Stimulated activated CD4-positive, alpha-beta T cell treated with anti-CD3 and anti-CD28 coated beads, Interleukin-4, amount 100 ng/mL, for 48 hours (primary cell): ENCODE measurements at regions not wholly inside any gene's neighbourhood (a gene's known extent, or its start where the extent isn't known, plus 50 kb on each side); places are given as distances from the start of the nearest gene placed in this dataset.

Experiments used
- DNase-seq, 2 donors: peaks; one replicate each; pipeline ENCODE4 v3.0.0-alpha.2; 2020; ENCODE audit warnings: low read depth in 2 of 2

DNA sequence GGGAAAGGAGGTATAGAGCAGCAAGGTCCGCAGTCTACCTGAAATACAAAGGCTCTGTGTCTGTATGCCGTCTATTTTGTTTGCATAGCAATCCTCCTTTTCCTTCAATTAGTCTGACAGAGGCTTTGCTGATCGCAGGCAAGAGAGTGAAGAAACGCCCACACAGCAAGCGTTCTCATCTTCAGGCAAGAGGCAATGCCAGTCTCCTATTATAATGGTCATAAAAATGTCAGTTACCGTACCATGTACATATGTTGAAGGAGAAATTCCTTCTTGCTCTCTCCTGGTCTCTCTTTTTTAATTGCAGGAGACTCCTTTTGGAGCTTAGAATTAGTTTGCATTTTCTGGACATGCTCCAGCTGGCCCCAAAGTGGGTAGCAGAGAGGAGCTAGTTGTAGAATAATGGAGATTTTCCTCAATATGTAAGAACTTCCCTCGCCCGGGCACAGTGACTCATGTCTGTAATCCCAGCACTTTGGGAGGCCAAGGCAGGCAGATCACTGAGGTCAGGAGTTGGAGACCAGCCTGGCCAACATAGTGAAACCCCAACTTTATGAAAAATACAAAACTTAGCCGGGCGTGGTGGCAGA is 139.5 kb downstream of the PFKFB3 start:
- DNase-seq: no peak

DNA sequence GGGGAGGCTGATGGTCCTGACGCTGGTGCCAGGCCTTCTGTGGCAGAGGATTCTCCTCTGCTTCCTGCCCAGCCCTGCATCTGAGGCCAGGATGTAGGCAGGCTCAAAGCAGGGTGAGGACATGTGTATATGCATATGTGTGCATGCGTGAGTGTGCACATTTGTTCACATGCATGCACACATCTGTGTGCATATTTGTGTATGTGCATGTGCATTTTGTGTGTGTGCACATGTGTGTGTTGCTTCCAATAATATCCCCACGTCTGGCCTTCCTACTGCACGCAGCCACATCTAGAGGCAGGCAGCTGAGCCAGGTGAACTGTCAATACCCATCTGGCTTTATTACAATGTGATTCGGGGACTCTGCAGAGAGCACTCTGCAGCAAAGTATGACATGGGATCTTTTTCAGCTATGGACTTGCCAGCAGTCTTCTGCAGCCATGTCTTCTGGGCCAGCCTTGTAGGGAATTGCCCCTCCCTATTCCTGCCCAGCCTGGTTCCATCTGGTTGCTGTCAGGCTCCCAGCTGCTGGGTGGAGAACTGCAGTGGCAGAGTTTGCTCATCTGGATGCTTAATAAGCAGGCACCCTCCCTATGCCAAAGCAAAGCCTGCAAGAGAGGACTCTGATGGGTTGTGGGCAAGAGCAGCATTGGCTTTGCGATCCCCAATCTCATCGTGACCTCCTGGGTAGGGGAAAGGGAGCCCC is 140.7 kb downstream of the PFKFB3 start:
- DNase-seq: no peak

DNA sequence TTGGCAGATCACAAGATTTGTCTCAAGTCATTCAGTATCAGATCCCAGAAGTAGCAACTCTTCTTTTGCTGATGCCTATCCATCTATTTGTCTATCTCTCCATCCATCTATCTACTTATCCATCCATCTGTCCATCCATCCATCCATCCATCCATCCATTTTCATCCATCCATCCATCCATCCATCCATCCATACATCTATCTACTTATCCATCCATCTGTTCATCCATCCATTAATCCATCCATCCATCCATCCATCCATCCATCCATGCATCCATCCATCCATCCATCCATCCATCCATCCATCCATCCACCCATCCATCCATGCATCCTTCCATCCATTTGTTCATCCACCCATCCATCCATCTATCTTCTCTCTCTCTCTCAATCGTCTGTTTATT is 142.7 kb downstream of the PFKFB3 start:
- DNase-seq: no peak

GRCh38 chr10:6346631-6347030 is 143.9 kb downstream of the PFKFB3 start:
- no peak for DNase-seq

DNA sequence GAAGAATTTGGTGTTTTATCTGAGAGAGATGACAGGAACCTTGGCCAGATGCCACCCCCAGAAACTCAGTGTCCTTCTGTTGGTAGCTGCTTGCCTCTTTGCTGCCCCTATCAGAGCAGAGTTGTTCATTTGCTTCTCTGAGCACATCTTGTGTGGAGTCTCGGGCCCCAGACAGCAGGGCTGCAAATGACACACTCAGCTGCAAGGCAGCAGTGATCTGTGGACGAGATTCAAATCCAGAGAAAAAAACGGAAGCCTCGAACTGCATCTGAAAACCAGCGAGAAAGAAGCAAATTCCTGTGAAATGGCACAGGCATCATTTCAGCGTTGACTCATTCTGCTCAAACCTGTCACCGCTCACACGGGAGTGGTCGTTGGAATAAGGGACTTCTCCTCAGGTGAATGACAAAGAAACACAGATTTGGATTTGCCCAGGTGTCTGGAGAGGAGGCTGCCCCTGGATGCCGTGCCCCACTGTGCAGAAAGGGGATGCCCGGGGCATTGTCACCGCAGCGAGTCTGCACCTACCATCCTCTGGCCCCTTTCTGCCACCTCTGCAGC is 144.7 kb downstream of the PFKFB3 start:
- peak; percentile 52 for DNase-seq

DNA sequence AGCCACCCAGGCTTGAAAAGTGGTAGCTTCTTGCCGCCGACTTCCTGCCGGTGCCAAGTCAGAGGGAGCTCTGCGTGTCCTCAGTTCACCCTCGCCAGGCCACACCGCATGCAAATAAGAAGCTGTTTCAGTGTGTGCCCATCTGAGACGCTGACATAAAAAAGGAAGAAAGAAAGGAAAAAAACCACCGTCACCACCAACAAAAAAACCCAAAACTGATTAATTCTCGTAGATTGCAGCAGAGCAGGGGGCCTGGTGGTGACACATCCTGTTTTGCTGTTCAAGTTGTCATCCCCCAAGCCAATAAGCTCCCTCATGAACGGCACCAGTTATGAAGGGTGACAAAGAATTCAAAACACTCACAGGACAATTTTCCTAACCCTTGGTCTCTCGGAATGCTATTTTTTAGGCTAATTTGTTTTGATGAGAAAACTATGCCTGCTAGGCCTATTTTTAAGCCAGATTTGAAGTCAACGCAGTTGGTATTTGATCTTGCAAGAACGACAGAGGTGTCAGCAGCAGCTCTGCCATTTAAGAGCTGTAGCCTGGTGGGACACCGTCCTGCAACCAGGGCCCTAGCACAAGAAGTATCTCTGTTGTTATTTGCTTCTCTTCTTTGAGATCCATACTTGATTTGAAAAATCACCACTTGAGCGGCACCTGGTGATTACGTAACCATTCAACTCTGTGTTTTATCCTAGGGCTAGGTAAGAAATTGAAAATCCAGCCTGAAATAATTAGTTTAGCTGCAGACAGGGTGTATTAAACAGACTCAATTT is 145.6 kb downstream of the PFKFB3 start:
- DNase-seq: peak; percentile 64 to 78

DNA sequence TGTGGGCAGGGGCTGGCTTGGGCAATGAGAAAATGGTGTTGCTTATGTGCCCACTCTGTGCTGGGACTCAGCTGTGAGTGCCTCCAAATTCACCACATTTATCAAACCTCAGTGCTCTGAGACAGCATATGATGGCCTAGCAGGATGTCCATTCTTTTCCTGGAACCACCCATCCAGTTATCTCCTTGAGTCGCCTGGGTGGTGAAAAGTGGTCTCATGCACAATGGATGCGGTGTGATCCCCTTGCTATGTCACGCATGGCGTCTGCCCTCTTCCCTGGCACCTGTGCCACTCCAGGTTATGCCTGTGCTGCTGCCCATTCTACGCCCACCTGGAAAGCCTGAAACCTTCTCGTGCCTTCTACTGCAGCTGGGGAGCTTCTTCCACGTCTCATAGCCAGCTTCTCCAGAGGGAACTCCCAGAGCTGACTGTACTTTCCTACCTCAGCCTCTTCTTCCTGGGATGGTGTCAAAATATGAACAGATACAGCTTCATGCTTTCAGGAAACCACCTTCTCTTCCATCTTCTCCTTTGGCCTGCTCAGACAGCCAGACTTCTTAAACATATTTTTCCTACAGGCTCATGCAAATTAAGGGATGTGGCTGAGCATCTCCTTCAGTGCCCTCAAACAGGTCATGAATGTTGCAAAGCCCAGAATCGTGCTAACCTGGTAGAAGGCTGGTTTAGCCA is 147.3 kb downstream of the PFKFB3 start:
- no peak for DNase-seq

GRCh38 chr10:6350609-6351008 is 147.9 kb downstream of the PFKFB3 start:
- DNase-seq: no peak

DNA sequence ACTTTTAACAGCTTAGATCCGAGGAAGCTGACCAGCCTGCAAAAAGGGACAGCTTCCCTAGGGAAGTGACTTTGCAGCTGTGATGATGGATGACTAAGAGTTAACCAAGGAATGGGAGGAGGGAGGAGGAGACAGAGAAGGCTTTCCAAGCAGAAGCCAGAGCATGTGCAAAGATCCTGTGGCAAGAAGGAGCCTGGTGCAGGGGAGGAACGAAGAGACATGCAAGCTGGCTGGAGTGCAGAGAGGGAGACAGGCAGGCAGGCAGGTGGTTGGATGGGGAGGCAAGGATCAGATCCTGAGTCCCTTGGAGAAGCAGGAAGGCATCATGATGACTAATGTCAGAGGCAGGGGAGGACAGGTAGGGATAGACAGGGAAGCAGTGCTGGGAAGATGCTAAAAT is 148.8 kb downstream of the PFKFB3 start:
- no peak for DNase-seq

DNA sequence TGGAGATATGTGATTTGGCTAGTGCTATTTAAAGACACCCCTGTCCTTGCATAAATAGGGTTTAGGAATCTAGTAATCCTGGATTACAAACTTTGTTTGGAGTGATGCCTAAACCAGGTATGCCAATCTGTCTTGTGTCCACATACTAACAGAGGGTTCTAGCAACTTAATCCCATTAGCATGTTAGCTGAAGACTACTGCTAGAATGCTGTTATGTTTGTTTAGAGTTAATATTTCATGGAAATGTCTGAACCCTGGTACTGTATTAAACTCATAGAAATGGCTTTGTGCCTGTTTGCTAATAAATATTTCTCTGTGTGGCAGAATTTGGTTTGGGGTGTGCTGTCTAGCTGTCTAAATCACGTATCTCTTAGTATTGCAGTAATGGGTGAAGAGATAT is 150.8 kb downstream of the PFKFB3 start:
- DNase-seq: no peak

DNA sequence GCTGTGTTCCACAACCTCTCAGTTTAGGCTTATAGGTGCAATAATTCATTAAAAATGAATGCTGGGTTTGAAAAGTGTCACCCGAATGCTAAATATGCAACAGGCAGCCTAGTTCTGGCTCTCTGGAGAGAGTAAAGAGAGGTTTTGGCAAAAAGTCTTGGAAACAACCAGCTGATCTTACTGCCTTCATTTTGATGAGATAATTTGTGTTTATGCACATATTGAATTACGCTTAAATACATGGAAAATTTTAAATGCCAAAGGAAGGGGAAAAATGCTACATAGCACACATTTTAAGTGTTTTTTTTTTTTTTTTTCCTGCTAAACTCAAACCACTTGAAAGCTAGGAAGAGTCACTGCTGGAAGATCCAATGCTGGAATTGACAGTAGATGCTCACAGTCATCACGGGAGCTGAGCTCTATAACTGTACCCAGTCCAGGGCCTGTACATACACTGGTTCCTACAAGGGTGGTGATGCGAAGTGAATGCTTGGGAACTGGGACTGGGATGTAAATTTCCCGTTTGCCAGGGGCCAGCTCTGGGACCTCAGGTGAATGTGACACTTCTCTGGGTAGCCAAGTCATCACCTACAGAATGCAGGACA is 151.5 kb downstream of the PFKFB3 start:
- no peak for DNase-seq

DNA sequence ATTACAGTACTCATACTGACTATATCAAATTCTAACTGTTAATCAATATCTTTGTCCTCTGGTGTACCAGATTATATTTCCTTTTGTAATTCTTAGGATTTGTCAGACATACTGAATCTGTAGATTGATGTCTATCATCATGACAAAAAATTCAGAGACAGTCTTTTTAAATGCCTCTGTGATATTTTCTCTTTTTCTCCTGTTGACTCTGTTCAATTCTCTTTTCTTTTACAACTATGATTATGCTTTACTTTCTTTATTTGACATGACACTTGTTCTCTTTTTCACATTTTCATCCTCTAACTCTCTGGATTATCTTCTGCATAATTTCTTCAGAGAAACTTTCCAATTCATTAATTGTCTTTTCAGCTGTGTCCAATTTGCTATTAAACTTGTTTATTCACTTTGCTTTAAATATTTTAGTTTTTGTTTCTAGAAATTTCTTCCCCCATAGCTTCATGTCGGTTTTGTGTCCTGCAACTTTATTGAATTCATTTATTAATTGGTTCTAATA is 153.6 kb downstream of the PFKFB3 start:
- no peak for DNase-seq

DNA sequence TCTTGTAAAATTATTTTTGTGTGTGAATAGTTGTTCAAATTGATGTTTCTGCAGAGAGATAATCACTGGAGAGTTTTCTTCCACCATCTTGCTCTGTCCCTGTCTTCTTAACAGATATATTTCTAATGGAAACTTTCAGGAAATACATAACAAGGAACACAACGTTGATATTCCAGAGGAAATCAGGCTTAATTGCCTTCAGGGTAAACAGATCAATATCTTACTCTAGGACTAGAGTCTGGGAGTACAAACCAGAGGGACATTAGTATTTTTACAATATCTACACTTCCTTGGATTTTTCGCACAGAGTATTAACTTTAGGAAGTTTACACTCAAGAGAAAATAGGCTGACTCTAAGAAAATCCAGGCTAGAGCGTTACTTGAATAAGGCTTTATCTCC is 159.1 kb downstream of the PFKFB3 start:
- DNase-seq: no peak

DNA sequence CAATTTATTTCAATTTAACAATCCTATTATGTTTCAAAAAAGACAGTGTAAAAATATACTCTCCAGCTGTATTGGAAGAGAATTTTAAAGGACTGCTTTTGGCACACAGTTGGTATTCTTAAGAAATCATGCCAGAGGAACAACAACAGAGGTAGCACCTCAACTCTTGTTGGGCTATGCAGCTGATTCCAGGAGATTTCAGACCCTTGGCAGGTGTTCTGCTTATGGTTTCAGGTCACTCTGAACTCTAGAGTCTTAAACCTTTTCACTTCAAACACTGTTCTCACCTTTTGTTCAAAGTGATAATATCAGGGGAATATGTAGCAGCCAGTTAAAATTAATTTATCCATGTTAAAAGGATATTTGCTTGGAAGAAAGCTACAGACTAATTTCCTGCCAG is 160.1 kb downstream of the PFKFB3 start:
- DNase-seq: no peak

DNA sequence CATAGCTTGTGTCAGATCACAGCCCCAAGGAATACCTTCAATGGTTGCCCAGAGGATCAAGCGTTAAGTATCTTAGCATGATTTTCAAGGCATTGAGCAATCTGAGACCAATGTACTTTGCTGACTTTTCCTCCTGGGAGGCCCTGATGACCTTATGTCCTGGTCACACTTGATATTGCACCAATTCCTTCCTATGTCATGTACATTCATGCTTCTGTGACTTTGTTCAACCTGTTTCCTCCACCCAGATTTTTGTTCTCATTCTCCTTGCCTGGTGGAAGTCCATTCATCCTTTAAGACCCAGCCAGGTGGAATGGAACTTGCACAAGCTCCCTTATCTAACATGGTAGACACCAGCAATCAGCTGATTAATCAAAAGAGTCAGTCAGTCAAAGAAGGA is 160.8 kb downstream of the PFKFB3 start:
- DNase-seq: no peak

GRCh38 chr10:6364283-6364682 is 161.6 kb downstream of the PFKFB3 start:
- DNase-seq: no peak

GRCh38 chr10:6364893-6365292 is 162.2 kb downstream of the PFKFB3 start:
- DNase-seq: no peak

DNA sequence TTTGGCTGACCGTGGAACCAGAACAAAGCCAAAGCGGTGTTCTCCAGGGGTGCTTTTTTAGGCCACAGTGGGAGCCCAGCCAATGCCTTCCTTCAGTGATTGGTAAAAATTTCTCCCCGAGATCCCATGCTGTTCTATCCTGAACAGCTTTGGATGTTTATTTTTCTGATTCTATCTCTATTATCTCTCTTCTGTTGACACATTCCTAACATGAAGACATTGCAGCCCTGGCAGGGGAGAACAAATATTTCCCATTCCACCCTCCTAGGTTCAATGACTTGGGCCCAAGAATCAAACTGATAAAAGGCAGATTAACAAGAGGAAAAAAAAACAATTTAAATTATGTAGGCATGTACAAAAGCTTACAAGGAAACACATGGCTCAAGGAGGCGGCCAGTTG is 162.7 kb downstream of the PFKFB3 start:
- DNase-seq: no peak
